H1 (cell line): ENCODE measurements at regions not wholly inside any gene's neighbourhood (a gene's known extent, or its start where the extent isn't known, plus 50 kb on each side); places are given as distances from the start of the nearest gene placed in this dataset.

Experiments
- CBX8 ChIP-seq: fragments of 300-800, 300-1000 bp; sonication (generic); IDR thresholded peaks from 2 replicates; pipeline ENCODE4 v1.7.1; 2016; ENCODE audit warnings: low read depth, low read length, borderline replicate concordance
- CEBPB ChIP-seq: IDR thresholded peaks from 2 replicates; pipeline ENCODE4 v1.6.1; 2012; ENCODE audit warnings: low read depth, low read length
- NRF1 ChIP-seq: IDR thresholded peaks from 2 replicates; pipeline ENCODE4 v1.6.1; 2011; ENCODE audit warnings: mild to moderate bottlenecking, low read depth, low read length, improper control_type of control experiment
- RAD21 ChIP-seq, 2 experiments: IDR thresholded peaks in 1 of 2; conservative IDR thresholded peaks in 1 of 2; 2 replicates each; pipeline ENCODE4 v1.6.1; 2011; ENCODE audit warnings: low read depth in 2 of 2, low read length in 2 of 2, improper control_type of control experiment in 1 of 2, inconsistent platforms in 1 of 2, mild to moderate bottlenecking in 1 of 2, moderate library complexity in 1 of 2
- RNF2 ChIP-seq: fragments of 200-900, 300-1000 bp; sonication (generic); IDR thresholded peaks from 2 replicates; pipeline ENCODE4 v1.7.1; 2016; ENCODE audit warnings: borderline replicate concordance, low read depth, mild to moderate bottlenecking, antibody characterized with exemption, low read length; ENCODE audit not compliant: poor library complexity, severe bottlenecking; ENCODE audit errors: missing control alignments
- SAP30 ChIP-seq: fragments of 300-600 bp; sonication (generic); IDR thresholded peaks from 2 replicates; pipeline ENCODE4 v1.7.1; 2012; ENCODE audit warnings: low read length, moderate library complexity, mild to moderate bottlenecking, inconsistent platforms; ENCODE audit not compliant: insufficient read depth, insufficient replicate concordance
- TAF7 ChIP-seq: optimal IDR thresholded peaks from 2 replicates; pipeline ENCODE3; 2011; ENCODE audit warnings: low read depth, mild to moderate bottlenecking, inconsistent platforms, low read length, moderate library complexity, borderline replicate concordance
- TF ChIP-seq, protein P1 (sequence below): fragments of 300-600 bp; sonication (generic); IDR thresholded peaks from 2 replicates; pipeline ENCODE4 v1.7.1; 2012; ENCODE audit warnings: low read length, moderate library complexity, mild to moderate bottlenecking, inconsistent platforms; ENCODE audit not compliant: insufficient replicate concordance

DNA sequence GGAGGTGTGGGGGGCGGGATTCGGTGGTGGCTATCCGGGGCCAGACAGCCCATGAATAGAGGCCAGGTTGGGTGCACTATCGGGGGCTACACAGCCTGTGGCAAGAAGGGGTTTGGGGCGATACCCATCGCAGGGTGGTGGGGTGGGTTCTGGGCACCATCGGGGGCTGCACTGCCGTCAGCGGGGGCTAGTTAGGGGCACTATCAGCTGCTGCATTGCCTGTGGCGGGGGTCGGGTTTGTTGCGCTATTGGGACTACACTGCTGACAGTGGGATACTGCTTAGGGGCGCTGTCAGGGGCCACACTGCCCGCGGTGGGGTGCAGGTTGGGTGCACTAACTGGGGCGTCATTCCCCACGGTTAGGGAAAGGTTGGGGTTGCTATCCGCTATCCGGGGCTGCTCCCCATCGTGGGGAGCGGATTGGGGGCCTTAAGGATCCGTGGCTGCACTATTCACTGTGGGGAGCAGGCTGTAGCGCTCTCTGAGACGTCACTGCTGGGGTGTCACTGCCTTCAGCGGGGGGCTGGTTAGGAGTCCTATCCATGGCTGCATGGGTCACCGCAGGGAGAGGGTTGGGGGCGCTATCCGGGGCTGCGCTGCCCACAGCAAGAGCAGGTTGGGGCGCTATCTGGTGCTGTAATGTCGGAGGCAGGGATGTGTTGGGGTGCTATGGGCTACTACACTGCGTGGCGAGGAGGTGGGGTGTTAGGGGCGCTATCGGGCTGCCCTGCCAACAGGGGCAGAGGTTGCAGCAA is 76.5 kb upstream of the SLC35G4 start (continued):
- TF ChIP-seq, protein P1, sequence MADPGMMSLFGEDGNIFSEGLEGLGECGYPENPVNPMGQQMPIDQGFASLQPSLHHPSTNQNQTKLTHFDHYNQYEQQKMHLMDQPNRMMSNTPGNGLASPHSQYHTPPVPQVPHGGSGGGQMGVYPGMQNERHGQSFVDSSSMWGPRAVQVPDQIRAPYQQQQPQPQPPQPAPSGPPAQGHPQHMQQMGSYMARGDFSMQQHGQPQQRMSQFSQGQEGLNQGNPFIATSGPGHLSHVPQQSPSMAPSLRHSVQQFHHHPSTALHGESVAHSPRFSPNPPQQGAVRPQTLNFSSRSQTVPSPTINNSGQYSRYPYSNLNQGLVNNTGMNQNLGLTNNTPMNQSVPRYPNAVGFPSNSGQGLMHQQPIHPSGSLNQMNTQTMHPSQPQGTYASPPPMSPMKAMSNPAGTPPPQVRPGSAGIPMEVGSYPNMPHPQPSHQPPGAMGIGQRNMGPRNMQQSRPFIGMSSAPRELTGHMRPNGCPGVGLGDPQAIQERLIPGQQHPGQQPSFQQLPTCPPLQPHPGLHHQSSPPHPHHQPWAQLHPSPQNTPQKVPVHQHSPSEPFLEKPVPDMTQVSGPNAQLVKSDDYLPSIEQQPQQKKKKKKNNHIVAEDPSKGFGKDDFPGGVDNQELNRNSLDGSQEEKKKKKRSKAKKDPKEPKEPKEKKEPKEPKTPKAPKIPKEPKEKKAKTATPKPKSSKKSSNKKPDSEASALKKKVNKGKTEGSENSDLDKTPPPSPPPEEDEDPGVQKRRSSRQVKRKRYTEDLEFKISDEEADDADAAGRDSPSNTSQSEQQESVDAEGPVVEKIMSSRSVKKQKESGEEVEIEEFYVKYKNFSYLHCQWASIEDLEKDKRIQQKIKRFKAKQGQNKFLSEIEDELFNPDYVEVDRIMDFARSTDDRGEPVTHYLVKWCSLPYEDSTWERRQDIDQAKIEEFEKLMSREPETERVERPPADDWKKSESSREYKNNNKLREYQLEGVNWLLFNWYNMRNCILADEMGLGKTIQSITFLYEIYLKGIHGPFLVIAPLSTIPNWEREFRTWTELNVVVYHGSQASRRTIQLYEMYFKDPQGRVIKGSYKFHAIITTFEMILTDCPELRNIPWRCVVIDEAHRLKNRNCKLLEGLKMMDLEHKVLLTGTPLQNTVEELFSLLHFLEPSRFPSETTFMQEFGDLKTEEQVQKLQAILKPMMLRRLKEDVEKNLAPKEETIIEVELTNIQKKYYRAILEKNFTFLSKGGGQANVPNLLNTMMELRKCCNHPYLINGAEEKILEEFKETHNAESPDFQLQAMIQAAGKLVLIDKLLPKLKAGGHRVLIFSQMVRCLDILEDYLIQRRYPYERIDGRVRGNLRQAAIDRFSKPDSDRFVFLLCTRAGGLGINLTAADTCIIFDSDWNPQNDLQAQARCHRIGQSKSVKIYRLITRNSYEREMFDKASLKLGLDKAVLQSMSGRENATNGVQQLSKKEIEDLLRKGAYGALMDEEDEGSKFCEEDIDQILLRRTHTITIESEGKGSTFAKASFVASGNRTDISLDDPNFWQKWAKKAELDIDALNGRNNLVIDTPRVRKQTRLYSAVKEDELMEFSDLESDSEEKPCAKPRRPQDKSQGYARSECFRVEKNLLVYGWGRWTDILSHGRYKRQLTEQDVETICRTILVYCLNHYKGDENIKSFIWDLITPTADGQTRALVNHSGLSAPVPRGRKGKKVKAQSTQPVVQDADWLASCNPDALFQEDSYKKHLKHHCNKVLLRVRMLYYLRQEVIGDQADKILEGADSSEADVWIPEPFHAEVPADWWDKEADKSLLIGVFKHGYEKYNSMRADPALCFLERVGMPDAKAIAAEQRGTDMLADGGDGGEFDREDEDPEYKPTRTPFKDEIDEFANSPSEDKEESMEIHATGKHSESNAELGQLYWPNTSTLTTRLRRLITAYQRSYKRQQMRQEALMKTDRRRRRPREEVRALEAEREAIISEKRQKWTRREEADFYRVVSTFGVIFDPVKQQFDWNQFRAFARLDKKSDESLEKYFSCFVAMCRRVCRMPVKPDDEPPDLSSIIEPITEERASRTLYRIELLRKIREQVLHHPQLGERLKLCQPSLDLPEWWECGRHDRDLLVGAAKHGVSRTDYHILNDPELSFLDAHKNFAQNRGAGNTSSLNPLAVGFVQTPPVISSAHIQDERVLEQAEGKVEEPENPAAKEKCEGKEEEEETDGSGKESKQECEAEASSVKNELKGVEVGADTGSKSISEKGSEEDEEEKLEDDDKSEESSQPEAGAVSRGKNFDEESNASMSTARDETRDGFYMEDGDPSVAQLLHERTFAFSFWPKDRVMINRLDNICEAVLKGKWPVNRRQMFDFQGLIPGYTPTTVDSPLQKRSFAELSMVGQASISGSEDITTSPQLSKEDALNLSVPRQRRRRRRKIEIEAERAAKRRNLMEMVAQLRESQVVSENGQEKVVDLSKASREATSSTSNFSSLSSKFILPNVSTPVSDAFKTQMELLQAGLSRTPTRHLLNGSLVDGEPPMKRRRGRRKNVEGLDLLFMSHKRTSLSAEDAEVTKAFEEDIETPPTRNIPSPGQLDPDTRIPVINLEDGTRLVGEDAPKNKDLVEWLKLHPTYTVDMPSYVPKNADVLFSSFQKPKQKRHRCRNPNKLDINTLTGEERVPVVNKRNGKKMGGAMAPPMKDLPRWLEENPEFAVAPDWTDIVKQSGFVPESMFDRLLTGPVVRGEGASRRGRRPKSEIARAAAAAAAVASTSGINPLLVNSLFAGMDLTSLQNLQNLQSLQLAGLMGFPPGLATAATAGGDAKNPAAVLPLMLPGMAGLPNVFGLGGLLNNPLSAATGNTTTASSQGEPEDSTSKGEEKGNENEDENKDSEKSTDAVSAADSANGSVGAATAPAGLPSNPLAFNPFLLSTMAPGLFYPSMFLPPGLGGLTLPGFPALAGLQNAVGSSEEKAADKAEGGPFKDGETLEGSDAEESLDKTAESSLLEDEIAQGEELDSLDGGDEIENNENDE: no peak
- no peak for TF ChIP-seq CBX8
- TF ChIP-seq SAP30: no peak
- TF ChIP-seq RAD21 (IDR thresholded peaks at IDR 0.05 in 1 of 2, conservative IDR thresholded peaks at IDR 0.05 in 1 of 2; ENCODE audit: low read depth in 2 of 2, low read length in 2 of 2): no peak; a peak in 1 of 4 replicates
- no peak for TF ChIP-seq CEBPB
- no peak for TF ChIP-seq TAF7
- TF ChIP-seq NRF1: no peak
- no peak for TF ChIP-seq RNF2
